A204.1 (cell line): ENCODE measurements at regions not wholly inside any gene's neighbourhood (a gene's known extent, or its start where the extent isn't known, plus 50 kb on each side); places are given as distances from the start of the nearest gene placed in this dataset.
"Not testable (repeated sequence)": the region's sequence is repeated elsewhere in the genome, so short reads cannot be mapped to it uniquely, and the experiment has no call there.

Experiments
- FAIRE-seq: peaks from 2 replicates; lab custom pipeline; 2012; peaks lifted over from hg19 to GRCh38; lab: Jason Lieb, UNC

DNA sequence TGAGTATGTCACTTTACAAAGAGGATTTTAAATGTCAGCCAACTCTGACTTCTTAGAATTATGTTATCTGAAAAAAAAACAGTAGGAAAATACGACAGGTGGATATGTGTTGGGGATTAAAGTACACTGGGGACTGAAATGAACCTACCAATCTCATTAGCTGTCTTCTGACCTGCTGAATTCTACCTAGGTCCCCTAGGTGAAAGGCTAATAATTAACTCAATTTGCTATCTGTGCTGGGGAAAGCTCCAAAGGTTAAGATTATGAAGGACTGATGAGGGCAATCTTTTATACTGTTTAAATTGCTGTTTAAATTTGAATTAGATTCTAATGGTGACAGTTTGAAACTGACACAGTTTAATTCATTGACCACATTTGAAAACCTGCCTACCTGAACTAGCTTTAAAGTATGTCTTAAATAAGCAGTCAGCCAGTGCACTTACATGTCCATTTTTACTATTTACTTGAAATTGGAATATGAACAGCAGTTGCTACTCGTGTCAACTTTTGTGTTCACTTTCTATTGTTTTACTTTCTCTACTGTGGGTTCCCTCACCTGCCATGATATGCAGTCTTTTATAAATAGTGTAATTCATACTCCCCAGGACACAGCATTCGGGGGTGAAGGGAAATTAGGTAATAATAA, 977.3 kb downstream of the C4orf33 start:
- FAIRE-seq = no peak

DNA sequence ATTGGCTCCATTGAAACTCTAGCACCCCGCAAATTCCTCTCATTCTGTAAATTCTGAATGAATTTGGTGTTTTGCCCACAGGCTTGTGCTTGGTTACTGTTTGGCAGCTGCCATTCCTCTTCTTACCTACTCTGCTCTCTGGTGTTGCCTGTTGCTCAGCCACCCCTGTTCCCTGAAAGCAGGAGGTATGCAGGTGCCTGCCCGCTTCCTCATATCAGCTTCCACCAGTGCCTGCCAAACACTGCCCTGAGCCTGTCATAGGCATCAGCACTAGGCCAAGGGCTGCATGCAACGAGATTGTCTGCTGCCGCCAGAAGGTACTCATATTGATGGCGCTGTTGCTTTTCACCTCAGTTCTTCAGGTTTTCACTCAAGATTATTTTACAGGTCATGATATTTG, 978.1 kb downstream of the C4orf33 start:
- FAIRE-seq = no peak

DNA sequence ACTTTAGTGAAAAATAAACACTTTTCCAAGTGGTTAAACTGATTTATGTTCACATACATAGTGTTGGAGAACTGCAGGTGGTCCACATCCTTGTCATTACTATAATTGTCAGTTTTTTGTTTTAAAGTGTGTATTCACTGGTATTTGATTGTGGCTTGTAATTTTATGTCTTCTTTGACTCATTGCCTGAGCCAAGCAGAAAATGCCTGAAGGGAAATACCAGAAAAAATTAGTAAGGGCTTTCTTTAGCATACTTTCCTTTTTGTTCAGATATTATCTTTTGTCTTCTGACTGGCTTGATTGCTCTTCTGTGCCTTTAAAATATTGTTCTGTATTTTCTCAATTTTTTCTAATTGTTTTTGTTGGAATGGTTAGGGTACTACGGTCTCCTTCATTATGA, 981.3 kb downstream of the C4orf33 start:
- no peak for FAIRE-seq

- FAIRE-seq = not testable (repeated sequence)
Observed at GRCh38 chr4:130079027-130079426, 983.1 kb downstream of the C4orf33 start.

- no peak for FAIRE-seq
Observed at GRCh38 chr4:130080872-130081451, 985.0 kb downstream of the C4orf33 start.

- FAIRE-seq = no peak
Observed at GRCh38 chr4:130090427-130090826, 994.5 kb downstream of the C4orf33 start.

DNA sequence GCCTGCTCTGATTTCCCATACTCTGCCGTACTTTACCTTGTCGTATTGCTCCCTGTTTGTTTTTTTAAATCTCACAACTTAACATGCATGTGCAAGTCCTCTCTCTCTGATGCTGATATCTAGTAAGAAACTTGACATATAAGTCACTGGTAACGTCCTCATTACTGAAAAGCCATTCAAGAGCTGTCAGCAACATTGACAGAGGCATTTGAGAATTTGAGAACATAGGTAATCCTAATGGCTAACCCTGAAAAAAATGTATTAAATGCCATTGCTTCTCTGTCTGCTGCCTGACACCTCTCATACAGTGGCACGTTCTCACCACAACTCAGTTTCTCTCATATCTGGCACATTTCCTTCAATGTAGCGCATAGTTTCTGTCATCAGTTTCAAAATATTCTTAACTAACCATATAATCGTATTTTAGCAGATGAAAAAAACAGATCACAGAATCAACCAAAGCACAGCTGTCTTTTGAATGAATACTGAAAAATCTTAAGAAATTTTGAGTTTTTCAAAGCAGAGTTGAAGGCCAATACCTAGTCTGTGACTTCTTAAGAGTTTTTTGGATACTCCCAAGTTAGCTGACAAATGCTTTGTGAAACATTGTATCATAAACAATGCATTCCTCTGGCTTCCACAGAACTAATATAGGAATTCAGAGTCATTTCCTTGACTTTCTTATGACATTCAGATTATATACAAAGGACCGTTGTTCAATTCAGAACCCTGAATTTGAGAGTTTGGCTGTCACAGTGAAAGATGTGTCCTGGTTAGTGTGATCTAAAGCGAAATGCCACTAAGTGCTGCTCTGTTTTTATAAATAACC, 996.4 kb downstream of the C4orf33 start:
- no peak for FAIRE-seq

DNA sequence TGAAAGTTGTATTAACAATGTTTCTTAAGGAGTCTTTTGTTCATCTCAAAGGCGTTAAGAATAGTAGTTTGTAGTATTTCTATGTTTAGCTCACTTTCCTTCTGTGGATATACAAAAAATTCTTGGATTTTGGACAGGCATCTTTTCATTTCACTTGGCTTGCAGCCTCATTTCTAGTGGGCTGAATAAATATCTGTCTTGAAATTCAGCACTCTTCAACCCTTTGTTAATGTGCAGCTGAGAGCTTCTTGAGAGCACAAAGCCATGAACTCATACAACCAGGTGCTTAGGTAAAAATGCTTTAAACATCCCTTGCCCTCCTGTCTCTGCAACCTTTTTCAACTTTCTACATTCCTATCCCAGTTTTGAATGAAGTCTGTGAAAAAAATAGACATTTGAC, 1003.2 kb downstream of the C4orf33 start:
- FAIRE-seq = no peak

GRCh38 chr4:130110189-130110588, 1014.2 kb downstream of the C4orf33 start:
- no peak for FAIRE-seq

DNA sequence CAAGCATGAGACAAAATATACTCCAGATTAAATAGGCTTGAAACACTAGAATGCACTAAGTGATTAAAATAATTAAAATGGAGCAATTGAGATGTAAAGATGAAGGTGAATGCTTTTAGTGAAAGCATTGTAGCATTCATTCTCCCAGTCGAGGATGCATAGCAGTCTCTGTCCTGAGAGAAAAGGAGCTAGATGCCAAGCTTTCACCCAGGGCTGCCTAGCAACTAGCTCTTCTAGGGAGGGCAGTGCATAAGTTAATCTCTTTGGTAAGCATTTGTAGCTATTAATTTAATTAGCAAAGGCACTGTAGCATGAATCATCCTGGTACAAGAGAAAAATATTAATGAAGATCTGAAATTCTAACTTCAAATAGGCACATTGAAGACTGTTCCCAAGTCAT, 1014.8 kb downstream of the C4orf33 start:
- no peak for FAIRE-seq

DNA sequence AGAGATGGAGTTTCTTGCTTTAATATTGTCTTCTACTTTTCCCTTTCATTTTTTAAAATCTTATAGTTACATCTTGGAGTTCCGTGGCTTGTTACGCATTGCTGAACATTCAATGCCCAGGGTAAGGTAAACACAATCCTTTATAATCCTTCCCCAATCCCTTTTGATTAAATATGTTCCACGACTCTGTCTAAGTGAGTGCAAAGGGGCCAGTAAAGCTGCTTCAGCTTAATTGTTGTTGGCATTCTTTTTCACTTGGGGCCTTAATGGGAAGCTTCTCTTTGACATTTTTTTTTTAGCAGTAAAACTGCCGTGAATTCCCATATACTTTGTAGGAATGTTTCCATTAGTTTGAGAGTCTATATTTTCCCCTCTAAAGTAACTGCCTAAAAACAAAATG, 1028.1 kb downstream of the C4orf33 start:
- no peak for FAIRE-seq

GRCh38 chr4:130125467-130125866, 1029.5 kb downstream of the C4orf33 start:
- FAIRE-seq = no peak

GRCh38 chr4:130127297-130127696, 1031.3 kb downstream of the C4orf33 start:
- no peak for FAIRE-seq

GRCh38 chr4:130131536-130131935, 1035.6 kb downstream of the C4orf33 start:
- no peak for FAIRE-seq

DNA sequence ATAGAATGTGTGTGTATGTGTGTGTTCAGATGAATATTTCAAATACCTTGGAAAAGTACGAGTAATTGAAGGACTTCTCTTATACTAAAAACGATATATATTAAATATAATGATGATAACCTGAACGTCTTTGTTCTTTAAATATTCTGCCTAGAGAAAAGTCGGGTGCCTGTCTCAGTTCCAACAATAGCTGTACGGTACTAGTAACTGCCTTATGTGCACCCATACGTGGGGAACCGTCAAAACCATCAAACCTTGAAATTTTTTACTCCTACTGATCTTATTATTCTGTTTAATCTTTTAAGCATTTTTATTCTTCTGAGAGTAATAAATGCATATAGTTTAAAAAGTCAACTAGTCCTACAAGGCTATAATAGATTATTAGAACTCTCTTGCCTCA, 1045.7 kb downstream of the C4orf33 start:
- no peak for FAIRE-seq

DNA sequence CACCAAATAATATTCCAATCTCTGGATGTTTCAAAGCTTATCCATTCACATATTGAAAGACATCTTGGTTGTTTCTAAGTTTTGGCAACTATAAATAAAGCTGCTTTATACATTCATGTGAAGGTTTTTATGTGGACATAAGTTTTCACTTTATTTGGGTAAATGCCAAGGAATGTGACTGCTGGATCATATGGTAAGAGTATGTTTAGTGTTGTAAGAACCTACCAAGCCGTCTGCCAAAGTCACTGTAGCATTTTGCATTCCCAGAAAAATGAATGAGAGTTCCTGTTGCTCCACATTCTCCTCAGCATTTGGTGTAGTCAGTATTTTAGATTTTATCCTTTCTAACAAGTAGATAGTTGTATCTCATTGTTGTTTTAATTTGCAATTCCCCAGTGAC, 1047.7 kb downstream of the C4orf33 start:
- FAIRE-seq = no peak

DNA sequence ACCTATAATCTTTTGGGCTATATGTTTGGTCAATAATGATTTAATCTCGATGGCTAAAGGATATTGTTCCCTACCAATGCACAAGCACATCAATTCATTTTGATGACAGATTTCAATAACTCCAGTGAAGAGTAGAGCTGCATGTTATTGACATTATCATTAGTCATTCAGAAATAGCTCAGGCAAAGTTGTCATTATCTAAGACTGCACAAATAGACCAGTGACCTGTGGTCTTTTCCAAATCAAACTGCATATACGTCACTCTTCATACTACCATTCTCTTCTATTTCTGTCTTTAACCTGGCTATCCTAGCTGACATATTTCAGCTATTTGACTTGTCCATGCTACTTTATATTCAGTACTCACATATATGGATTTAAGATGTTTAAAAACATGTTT, 1050.8 kb downstream of the C4orf33 start:
- FAIRE-seq = no peak

GRCh38 chr4:130147641-130148040, 1051.7 kb downstream of the C4orf33 start:
- no peak for FAIRE-seq

- no peak for FAIRE-seq
Observed at GRCh38 chr4:130154901-130155300, 1058.9 kb downstream of the C4orf33 start.

DNA sequence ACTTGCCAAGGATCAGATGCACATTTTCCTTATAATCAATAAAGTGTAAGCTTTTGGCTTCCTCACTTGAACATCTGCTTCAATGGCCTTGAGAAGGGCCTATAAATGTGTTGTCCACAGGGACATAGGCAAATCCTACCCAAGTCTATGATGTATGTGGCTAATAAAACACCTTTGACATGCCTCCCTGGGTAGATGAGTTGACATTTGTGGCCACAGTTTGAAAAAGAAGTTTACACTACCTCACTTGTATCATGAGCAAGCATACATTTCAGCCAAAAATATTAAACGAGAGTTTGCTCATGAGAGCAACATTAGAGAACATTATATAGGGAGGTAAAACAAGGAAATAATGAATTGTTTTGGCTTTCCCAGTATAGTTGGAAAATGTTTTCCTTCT, 1067.7 kb downstream of the C4orf33 start:
- no peak for FAIRE-seq

GRCh38 chr4:130165381-130165780, 1069.4 kb downstream of the C4orf33 start:
- FAIRE-seq = peak; percentile 78

DNA sequence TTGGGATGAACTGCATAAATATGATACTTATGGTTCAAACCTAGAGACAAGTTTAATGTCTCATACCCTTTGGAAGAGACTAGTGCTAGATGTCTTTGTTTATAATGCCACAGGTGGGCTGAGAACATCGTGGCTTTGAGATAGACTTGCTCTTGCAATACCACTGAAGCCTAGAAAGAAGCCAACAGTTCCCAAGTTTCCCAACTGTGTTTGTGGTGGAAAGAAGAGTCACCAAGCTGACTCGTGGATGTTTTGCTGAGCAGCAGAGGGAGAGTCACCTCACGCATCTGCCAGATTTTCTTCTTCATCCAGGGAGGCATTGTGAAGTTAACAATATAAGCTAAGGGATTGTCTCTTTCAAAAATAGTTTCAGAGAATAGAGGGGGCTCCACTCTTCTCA, 1076.2 kb downstream of the C4orf33 start:
- no peak for FAIRE-seq

DNA sequence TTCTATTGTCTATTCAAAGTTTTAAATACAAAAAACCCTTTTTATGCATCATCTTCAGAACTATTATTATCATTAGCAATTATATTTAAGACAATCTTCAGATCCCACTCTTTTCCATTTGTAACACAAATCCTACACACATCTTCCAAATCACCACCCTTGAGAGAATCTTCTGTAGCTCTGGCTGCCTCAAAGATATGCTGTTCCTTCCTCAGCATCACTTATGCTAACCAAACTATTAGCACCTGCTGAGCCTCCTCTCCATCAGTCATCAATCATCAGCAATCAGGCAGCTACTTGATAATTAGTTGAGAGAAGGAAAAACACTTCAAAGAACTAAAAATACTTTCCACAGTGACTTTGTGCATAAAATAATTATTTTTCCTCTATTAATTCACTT, 1082.2 kb downstream of the C4orf33 start:
- FAIRE-seq = no peak

DNA sequence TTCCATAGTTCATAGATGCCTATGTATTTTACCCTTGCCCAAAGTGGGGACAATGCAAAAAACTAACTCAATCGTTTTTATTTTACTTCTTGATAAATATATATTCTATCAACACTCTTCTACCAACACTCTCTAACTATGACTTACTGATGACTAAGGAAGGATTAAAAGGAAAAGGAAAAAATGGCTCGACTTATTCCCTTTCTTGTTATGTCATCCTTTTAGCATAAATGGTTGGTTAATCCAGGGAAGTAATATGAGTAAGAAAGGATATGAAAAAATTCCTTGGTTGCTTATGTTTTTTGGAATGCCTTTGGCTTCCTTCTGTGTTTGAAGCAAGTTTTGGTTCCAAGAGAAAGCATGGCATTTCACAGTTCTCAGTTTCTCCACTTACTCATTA, 1087.1 kb downstream of the C4orf33 start:
- FAIRE-seq = no peak
